NCI-H1092 treated with DMSO at 0.1 percent for 48 hours (cell line): ENCODE measurements at regions not wholly inside any gene's neighbourhood (a gene's known extent, or its start where the extent isn't known, plus 50 kb on each side); places are given as distances from the start of the nearest gene placed in this dataset.
"Not testable (repeated sequence)": the region's sequence is repeated elsewhere in the genome, so short reads cannot be mapped to it uniquely, and the experiment has no call there.

Experiments
- DNase-seq: peaks from one replicate; lab custom pipeline; 2025; lab: John Stamatoyannopoulos, UW

DNA sequence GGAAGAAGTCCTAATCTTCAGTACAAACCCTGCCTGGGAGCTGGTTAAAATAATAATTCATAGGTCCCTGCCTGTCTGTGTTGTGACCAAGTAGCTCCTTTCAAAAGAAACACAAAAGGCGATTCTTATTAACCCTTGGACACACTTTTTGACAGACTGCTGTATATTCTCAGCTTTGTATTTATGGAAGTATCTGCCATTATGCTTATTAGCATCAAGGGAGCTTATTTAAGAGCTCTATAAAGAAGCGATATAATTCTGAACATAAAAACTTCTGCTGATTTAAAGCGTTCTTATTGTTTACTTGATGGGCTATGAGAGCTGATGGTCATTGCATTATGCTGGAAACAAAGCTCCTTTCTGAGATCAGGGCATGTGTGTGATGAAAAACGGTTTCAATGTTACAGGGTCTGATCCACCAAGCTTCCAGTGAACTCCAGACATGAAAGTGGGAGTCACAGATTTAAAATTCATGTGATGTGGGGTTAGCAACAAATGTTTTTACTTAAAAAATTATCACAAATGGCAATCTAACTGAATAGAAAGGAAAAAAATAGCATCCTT lies 181.8 kb upstream of the PDE10A start:
- DNase-seq = no peak

DNA sequence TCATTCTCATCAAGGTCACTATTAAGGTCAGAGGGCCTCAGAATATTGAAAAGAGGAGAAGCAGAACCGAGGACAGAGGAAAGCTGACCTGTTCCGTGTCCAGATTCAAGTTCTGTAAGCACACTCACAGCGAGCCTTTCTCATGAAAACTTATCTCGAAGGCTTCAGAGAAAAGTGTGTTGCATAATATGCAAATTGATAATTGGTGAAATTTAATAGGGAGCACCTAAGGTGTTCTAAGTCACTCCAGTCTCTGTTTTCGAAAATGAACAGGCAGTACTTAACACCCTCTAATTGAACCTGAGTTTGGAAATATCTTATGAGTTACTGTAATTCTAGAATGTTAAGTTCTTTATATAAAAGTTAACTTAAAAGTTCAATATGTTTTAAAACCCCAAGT lies 181.2 kb upstream of the PDE10A start:
- DNase-seq = no peak

DNA sequence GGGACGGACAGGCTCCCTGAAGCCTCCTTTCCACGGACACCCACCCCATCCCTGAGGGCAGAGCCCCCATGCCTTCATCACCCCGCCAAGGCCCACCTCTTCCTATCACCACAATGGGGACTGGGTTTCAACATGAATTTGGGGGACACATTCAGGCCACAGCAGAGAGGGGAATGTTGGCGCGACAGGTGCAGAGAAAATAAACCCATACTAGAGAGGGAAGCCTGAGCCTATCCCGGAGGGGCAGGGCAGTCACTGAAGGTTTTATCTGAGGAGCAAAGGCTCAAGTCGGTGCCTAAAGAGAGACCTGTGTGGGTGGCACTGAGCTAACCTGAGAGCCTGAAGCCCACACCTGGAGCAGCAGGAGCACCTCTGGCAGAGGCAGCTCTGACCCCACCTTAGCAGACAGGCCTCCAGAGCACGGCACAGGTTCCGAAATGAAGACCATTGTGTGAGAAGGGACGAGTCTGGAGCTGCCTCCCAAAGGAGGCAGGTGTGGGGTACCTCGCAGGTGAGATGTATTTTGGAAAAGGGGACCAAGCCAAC lies 180.6 kb upstream of the PDE10A start:
- no peak for DNase-seq

DNA sequence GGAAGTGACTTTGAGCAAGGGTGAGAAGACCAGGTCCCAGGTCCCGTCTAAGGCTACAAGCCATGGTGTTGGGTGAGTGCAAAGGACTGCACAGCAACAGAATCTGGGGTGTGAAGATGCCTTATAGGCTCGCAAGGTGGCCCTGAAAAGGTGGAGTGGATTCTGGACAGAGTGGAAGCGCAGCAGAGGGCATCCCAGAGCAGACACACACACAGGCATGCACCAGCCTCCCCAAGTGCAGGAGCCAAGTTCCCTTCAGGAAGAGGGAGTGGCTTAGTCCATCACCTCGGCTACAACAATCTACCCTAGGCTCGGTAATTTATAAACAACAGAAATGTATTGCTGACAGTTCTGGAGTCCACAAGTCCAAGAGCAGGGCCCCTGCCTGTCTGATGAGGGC lies 180.1 kb upstream of the PDE10A start:
- no peak for DNase-seq

DNA sequence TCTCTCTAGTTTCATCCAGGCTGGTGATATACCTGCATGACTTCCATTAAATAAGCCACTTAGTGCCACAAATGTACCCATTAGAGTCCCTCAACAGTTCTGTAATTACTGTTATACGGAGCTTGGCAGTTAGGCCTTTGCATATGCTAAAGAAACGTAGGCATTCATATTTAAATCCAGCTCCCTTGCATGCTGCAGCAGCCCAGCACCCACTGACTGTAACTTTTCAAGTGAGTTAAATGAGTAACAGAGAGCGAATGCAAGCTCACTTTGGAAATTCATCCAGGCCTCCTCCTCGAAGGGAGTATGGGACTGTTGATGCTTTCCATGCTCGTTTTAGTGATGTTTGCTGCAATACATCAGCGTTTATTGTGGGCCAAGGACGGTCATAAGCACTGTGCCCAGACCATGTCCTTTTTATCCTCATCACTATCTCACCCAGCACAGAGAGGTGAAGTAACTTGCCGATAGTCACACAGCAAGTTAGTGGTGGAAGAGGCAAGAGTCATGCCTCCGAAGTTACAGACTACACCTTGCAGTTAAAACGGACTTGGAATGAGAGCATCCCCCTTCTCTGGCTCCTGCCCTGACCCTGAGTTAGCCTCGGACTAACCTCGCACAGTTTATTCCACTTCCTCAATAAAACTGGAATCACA lies 179.4 kb upstream of the PDE10A start:
- DNase-seq = no peak

DNA sequence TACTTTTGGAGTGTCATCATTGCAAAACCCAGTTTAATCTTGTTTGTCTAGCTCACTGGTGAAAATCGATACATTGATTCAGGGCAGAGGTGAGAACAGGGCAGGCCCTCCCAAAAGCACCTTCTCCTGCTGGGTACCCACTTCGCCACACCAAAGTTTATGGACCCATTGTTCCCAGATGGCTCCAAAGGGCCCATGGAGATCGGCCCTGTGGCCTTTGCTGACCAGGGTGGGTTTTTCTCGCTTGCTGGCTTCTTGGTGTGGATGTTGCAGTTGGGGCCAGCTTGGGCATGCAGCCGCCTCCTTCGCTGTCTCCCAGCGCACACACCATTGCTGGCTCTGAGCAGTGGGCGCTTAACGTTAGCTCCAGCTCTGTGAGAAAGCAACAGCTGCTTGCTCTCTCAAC lies 178.1 kb upstream of the PDE10A start:
- DNase-seq = peak; percentile 35

DNA sequence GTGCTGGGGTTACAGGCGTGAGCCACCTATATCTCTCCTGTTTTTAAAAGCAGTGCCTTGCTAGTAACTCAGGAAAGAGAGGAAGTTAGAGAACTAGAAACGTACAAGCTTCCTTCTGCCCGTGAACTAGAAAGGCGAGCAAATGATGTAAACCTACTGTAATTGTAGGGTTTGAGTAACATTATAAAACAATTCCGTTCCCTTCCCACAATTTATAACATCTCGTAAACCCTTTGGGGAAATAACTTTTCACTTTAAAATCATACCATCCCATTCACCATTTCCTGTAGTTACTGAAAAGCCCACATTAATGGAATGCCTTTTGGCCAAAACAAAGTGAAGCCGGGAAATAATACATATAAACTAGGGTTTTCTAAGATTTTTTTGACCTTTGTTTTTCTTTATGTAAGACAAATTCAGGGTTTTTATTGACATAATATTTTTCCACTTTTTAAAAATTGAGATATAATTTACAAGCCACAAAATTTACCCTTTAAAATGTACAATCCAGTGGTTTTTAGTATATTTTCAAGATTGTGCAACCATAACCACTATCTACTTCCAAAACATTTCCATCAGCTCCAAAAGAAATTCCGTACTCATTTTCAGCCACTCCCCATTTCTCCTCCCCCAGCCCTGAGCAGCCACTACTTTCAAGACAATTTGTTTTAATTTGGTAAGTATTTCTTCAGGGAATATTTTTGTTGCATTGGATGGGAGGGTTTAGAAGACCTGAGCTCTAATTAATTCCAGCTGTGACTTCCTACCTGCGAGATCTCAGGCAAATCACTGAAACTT lies 175.1 kb upstream of the PDE10A start:
- no peak for DNase-seq

DNA sequence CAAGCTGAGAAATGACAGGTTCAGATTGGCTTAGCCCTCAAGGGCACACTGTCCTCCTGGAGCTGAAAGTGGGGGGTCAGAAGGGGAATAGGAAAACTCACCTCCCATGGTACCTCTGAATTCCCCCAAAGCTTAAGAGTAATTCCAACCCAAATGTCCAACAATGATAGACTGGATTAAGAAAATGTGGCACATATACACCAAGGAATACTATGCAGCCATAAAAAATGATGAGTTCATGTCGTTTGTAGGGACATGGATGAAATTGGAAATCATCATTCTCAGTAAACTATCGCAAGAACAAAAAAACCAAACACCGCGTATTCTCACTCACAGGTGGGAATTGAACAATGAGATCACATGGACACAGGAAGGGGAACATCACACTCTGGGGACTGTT lies 173.6 kb upstream of the PDE10A start:
- not testable (repeated sequence) for DNase-seq

DNA sequence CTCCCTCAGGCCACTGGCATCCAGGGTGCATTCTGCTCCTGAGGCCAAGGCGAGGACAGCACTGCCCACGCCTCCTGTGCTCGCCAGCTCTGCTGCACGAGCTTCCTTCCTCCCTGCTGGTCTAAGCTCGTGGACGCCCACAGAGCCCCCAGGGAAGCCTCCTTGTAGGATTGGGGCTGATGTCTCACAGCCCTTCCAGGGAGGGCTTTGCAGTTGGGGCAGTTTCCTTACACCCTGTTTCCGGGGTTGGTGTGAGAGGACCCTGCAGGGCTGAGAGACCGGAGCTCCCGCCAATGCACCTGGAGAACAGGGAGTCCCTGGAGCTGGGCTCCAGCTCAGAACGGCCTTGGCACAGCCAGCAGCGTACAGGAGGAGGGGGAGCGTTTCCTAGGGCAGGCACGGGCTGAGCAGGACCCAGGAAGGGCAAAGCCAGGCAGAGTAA lies 172.4 kb upstream of the PDE10A start:
- DNase-seq = peak; percentile 72

DNA sequence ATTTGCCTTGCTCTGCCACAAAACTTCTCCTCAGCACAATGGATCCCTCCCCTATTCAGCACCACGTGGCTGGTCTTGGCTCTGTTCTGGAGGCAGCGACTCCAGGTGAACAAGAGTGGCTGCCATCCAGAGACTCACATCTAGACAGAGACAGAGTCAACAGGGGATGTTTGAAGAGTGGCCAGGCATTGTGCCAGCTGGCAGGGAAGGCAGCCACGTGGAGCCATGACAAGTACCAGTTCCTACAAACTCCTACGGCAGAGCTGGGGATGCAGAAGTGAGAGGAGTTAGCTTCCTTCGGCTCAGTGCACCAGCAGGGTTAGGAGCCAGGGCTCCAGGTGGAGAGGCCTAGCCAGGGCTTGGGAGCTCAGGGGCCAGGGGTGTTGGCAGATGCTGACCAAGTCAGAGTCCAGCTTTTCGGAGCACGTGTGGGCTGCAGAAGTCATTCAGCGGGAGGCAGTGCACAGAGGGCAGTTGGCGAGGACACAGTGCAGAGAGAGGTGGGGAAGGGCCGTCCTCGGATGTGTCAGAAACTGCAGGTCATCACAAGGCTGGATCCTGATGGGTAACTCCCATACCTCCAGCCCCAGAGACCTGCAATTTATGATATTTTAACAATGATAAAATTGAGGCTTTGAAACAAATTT lies 171.7 kb upstream of the PDE10A start:
- peak; percentile 100 for DNase-seq

DNA sequence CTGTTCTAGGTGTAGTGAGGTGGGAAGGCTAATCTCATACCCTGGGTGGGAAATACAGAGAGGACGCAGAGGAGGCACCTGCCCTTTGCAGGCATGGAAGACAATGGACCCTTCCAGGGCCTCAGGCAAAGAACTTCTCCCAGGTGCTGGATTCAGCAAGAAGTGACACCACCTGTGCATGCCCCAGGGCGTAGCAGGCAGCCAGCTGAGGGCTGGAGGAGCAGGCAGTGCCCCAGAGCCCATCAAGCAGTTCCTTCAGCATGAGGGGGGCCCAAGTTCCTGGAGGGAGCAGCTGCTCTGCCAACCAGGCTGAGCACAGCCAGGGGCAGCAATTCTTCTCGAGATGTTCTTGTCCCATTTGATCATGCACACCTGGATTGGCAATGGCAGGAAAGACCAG lies 170.3 kb upstream of the PDE10A start:
- no peak for DNase-seq

DNA sequence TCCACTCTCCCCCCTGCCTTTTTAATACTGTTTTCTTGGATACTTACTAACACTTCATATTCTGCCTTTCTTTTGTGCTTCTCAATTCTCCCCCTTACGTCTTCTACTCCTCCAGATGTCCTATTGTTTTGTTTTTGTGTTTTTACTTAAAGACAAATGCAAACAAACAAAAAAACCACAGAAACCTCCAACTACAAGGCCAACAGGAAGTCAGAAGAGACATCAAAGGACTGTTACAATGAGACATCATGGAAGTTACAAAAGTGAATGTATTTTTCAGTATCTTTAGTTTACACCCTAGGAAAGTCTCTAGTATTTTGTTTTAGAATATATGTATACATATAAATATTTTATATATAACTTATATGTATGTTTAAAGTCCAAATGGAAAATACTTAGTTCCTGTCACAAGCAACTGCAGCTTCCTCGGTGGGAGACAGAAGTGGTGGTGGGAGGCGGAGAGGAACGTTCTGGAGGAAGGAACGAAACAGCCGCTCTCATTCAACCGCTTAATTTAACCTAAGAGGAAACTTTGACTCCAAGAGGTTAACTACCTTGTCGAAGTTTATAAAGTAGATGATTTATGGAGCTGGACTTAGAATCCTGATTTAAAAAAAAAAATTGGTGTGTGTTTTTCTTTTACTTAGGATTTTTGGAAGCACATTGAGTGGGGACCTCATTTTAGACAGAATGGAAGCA lies 168.9 kb upstream of the PDE10A start:
- no peak for DNase-seq

DNA sequence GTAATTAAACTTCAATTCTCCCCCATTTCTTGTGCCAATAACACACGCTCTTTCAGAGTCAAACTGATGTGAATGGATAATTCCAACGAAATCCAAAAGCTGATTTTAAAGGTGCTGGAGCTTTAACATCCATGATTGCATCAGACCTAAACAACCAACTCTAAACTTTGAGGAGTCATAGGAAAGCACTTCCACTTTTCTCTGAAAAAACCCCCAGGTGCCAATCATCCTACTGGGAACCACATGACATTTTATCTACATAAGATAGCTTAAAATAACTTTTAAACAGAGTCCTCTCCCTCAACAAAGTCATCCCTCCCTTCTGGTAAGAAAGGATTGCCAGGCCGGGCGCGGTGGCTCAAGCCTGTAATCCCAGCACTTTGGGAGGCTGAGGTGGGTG lies 167.7 kb upstream of the PDE10A start:
- DNase-seq = no peak

DNA sequence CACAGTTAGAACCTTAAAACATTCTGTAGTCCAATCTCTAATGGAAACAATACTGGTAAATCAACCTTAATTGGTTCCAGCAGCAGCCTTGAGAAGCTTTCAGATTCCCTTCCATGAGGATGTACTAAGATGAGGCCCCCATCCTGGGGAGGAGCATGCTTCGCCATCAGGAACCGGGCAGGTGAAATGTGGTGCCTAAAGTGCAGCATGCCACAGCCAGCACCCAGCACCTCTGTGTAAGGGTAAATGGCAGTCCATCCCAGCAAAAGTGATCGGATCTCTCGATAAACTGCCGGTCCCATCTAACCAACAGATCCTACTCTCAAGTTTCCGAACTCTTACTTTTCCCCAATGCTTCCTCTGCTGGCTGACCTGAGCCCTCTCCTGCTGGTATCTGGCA lies 166.3 kb upstream of the PDE10A start:
- no peak for DNase-seq

DNA sequence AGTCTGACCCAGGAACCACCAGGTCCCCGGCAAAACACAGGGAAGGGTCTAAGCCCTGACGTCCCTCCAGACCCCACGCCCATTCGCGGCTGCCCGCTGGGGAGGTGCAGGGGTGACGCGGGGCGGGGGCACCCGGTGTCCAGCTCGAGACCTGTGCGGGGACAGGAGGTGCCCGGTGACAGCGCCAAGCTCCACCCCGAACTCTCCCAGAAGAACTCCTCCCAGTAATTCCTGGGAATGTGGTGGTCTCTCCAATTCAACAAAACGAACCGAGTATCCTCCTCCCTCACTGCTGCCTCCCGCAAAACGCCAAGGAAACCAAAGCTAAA lies 164.1 kb upstream of the PDE10A start:
- DNase-seq = no peak

DNA sequence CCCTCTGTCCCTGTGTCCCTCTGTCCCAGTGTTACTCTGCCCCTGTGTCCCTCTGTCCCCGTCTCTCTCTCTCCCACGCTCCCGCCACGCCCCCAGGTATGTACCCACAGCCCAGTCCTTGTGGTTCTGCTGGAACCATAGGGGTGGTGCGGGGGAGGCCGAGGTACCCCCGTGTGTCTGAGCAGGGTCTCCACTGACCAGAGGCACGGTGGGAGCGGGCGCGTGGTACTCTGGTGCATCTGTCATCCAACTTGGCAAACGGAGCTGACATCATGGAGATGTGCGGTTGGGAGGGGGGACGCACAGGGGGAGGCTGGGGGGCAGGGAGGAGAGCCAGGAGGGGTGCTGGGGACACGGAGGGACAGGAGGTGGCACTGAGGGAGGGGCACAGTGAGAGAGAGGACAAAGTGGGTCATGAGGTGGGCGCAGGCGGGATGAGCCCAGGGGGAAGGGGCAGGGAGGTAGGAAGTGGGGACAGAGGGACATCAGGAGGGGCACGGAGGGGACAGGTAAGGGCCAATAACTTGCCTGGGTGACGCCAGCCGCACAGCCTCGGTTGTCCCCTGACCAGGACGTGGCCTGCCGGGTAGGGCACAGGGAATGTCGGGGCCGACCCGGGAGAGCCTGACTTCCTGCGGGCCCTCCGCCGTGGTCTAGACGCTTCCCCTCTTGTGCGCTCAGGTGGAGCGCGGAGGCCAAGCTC lies 163.6 kb upstream of the PDE10A start:
- no peak for DNase-seq

DNA sequence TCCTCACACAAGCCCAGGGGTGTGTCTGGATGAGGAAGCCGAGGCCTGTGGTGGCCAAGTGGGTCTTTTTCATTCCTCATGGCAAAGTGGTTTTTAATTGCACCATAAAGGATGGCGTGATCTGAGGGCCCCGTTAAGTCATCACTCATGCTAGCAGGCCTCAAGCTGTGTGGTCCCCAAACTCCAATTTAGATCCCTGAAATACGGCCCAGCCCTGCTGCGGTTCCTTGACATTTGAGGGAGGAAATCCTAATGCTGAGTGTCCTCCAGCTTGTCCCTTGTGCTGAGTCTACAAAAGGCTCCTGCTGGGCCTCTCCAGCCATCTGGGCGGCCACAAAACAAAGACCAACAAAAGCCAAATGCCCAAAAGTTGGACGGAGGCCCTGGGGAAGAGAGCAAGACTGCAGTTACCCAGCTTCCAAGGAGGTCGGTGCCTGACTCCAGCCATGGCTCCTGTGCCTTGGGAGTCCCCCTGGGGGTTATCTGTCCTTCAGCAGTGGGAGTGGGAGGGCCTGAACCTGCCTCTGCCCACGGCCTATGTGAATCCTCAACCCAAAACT lies 162.3 kb upstream of the PDE10A start:
- no peak for DNase-seq

DNA sequence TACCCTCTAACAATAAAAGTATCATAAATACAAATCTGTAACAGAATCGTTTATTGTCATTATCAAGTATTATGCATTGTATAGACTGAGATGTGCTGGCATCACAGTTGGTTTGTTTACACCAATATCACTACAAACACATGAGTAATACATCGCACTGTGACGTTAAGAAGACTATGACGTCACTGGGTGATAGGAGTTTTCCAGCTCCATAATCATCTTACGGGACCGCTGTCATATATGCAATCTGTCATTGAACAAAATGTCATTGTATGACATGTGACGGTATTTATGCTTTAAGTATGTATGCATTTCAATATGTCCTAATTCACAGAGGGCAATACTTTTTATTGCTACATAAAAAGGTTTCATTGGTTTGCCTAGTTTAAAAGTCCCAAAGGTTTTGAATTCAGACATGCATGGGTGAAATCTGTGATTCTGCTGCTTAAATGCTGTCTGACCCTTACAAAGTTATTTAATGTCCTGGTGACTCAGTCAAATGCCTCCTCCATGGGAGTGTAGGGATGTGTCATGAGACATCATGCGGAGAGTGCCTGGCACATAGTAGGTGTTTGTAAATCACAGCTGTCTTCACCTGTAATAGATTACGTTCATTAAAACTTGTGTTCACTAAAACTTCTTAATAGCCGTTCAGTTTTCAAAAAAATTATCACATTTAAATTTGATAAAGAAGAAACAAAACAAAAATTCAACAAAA lies 160.7 kb upstream of the PDE10A start:
- no peak for DNase-seq

DNA sequence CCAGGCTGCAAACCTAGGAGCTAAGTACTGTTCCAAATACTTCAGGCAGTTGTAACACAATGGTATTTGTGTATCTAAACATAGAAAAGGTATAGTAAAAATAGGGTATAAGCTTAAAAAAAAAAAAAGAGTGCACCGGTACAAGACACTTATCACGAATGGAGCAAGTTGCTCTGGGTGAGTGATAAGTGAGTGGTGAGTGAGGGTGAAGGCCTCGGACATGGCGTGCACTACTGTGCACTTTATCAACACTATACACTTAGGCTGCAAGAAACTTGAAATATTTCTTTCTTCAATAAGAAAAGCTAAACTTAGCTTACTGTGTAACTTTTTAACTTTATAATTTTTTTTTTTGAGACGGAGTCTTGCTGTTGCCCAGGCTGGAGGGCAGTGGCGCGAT lies 159.5 kb upstream of the PDE10A start:
- DNase-seq = no peak

DNA sequence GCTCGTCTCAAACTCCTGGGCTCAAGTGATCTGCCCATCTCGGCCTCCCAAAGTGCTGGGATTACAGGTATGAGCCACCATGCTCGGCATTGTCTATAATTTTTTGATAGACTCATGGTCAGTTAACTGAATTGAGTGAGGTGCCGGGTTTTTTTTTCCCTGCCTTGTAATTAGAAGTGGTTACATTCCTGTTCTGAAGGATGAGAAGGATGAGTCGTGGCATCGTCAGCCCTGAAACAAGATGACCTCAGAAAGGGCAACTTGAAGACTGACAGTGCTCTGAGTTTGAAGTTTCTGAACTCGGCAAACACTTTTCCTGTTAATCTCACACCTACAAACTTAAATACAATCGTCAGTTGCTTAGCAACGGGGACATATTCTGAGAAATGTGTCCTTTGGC lies 158.7 kb upstream of the PDE10A start:
- DNase-seq = no peak

DNA sequence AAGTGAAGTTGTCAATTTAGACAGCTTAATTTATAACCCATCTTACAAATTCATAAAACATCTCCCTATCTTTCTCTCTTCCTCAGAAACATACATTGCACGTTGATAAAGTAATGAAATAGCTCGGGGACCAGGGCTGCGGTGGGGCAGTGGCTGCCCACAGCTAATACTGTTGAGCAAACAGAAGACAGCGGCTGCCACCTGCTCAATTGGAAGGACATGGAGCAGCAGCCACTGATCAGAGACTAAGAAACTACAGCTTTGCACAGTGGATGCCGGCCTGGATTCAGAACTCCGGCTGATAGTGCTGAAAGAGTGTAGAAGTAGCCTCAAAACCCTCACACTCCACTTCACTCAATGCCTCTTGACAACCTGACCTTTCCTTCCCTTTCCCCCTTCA lies 157.9 kb upstream of the PDE10A start:
- DNase-seq = peak; percentile 54
